ENCODE measurements at regions not wholly inside any gene's neighbourhood (a gene's known extent, or its start where the extent isn't known, plus 50 kb on each side); places are given as distances from the start of the nearest gene placed in this dataset.
"Not testable (repeated sequence)": the region's sequence is repeated elsewhere in the genome, so short reads cannot be mapped to it uniquely, and the experiment has no call there.

DNA sequence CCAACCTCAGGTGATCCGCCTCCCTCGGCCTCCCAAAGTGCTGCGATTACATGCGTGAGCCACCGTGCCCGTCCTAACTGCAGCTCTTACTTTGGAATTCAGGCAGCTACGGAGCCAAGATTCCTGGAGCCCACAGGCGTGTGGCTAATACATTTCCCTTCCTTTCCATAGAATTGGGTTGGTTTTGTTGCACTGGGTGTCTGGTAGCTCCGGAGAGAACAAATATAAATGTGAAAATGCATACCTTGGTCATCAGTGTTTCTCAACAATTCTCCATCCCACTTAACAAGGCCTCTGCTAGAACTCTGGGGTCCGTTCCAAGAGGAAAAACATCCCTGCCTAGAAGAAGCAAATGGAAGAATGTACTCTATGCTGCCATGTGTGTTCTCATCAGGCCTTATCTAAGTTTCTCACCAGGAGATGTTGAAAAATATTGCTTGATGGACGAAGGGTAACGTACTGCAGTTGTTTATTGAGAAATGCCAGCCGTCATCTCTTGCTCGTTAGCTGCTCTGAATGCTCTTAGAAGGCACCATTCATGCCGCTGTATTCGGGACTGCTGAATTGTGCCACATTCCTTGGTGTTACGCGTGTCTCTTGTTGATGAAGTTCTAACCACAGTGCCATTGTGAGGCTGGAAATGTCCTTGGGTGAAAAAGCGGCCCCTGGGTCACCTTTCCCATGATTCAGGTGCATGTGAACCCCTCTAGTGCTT, 50.5 kb upstream of the CD99 start:
- DNase-seq (ENCODE audit: low read depth in 2 of 2): no peak

DNA sequence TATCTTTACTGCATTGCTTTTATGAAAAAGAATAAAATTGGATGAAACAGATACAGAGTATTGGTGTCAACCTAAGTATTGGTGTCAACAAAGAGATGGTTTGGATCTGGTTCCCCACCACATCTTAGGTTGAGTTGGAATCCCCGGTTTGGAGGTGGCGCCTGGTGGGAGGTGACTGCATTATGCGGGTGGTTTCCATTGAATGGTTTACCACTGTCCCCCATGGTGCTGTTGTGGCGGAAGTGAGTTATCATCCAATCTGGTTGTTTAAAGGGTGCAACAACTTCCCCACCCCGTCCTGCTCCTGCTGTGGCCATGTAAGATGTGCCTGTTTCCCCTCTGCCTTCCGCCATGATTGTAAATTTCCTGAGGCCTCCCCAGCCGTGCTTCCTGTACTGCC, 52.8 kb upstream of the CD99 start:
- DNase-seq (ENCODE audit: low read depth in 2 of 2): no peak

DNA sequence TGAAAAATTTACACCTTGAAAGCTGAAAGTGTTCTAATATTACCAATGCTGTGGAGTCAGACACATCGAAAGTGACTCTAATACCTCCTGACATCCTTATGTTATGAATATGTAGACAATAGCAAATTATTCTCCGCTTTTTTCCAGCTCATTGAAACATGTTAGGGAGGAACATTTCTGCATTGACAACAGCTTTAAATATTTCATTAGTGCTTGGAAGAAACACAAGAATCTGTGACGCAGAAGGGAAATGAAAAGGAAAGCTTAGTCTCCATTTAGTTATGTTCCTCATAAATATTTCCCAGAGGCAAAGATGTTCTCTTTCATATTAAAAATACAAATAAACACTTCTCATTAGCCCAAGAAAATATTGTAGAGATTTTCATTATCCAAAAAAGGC, 55.8 kb upstream of the CD99 start:
- DNase-seq (ENCODE audit: low read depth in 2 of 2): no peak

DNA sequence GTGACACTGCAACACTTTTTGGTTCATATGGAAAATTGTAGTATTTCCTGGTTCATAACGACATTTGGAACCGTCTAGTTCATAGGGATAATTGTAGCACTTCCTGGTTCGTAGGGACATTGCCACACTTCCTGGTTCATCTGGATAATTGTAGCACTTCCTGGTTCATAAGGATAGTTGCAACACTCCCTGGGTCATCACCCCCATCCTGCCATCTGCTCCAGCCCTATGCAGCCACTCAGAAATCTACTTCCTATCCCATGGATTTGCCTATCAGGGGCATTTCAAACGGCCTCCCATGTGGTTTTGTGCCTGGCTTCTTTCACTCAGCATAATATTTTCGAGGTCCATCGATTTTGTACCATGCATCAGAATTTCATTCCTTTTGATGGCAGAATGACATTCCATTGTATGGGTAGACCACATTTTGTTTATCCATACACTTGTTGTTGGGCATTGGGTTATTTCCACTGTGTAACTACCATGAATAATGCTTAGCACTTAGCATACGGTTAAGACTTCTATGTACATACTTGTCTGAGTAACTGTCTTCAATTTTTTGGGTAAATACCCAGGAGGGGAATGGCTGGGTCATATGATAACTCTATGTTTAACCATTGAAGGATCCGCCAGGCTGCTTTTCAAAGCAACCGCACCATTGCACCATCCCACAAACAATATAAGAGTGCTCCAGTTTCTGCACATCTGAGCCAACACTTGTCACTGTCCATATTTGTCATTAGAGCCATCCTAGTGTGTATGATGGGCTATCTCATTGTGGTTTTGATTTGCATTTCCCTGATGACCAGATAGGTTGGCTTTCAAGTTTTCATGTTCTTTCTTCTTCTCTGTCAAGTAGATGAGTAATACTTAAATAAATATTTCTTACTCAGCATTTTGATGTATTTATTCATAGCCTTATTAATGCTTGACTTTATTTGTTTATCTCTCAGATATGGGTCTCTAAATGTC, 58.3 kb upstream of the CD99 start:
- DNase-seq (ENCODE audit: low read depth in 2 of 2): no peak

DNA sequence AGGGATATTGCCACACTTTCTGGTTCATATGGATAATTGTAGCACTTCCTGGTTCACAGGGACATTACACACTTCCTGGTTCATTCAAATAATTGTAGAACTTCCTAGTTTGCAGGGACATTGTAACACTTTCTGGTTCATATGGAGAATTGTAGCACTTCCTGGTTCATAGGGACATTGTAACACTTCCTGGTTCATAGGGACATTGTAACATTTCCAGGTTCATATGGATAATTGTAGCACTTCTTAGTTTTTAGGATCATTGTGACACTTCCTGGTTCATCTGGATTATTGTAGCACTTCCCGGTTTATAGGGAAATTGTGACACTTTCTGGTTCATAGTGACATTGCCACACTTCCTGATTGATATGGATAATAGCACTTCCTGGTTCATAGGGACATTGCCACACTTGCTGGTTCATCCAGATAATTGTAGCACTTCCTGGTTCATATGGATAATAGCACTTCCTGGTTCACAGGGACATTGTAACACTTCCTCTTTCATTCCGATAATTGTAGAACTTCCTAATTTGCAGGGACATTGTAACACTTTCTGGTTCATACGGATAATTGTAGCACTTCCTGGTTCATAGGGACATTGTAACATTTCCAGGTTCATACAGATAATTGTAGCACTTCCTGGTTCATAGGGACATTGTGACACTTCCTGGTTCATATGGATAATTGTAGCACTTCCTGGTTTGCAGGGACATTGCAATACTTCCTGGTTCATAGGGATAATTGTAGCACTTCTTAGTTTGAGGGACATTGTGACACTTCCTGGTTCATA, 59.2 kb upstream of the CD99 start:
- DNase-seq (ENCODE audit: low read depth in 2 of 2): no peak

DNA sequence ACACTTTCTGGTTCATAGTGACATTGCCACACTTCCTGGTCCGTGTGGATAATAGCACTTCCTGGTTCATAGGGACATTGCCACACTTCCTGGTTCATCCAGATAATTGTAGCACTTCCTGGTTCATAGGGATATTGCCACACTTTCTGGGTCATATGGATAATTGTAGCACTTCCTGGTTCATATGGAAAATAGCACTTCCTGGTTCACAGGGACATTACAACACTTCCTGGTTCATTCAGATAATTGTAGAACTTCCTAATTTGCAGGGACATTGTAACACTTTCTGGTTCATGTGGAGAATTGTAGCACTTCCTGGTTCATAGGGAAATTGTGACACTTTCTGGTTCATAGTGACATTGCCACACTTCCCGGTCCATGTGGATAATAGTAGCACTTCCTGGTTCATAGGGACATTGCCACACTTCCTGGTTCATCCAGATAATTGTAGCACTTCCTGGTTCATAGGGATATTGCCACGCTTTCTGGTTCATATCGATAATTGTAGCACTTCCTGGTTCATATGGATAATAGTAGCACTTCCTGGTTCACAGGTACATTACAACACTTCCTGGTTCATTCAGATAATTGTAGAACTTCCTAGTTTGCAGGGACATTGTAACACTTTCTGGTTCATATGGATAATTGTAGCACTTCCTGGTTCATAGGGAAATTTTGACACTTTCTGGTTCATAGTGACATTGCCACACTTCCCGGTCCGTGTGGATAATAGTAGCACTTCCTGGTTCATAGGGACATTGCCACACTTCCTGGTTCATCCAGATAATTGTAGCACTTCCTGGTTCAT, 60.0 kb upstream of the CD99 start:
- not testable (repeated sequence) for DNase-seq (ENCODE audit: low read depth in 2 of 2)

DNA sequence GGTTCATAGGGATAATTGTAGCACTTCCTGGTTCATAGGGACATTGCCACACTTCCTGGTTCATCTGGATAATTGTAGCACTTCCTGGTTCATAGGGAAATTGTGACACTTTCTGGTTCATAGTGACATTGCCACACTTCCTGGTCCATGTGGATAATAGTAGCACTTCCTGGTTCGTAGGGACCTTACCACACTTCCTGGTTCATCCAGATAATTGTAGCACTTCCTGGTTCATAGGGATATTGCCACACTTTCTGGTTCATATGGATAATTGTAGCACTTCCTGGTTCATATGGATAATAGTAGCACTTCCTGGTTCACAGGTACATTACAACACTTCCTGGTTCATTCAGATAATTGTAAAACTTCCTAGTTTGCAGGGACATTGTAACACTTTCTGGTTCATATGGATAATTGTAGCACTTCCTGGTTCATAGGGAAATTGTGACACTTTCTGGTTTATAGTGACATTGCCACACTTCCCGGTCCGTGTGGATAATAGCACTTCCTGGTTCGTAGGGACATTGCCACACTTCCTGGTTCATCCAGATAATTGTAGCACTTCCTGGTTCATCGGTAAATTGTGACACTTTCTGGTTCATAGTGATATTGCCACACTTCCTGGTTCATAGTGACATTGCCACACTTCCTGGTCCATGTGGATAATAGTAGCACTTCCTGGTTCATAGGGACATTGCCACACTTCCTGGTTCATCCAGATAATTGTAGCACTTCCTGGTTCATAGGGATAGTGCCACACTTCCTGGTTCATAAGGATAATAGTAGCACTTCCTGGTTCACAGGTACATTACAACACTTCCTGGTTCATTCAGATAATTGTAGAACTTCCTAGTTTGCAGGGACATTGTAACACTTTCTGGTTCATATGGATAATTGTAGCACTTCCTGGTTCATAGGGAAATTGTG, 60.8 kb upstream of the CD99 start:
- not testable (repeated sequence) for DNase-seq (ENCODE audit: low read depth in 2 of 2)

DNA sequence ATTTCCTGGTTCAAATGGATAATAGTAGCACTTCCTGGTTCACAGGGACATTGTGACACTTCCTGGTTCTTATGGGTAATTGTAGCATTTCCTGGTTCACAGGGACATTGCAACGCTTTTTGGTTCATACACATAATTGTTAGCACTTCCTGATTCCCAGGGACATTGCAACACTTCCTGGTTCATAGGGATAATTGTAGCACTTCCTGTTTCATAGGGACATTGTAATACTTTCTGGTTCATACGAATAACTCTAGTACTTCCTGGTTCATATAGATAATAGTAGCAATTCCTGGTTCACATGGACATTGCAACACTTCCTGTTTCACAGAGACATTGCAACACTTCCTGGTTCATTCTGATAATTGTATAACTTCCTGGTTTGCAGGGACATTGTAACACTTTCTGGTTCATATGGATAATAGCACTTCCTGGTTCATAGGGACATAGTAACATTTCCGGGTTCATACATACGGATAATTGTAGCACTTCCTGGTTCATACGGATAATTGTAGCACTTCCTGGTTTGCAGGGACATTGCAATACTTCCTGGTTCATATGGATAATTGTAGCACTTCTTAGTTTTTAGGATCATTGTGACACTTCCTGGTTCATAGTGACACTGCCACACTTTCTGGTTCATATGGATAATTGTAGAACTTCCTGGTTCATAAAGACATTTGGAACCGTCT, 61.6 kb upstream of the CD99 start:
- no peak for DNase-seq (ENCODE audit: low read depth in 2 of 2)

DNA sequence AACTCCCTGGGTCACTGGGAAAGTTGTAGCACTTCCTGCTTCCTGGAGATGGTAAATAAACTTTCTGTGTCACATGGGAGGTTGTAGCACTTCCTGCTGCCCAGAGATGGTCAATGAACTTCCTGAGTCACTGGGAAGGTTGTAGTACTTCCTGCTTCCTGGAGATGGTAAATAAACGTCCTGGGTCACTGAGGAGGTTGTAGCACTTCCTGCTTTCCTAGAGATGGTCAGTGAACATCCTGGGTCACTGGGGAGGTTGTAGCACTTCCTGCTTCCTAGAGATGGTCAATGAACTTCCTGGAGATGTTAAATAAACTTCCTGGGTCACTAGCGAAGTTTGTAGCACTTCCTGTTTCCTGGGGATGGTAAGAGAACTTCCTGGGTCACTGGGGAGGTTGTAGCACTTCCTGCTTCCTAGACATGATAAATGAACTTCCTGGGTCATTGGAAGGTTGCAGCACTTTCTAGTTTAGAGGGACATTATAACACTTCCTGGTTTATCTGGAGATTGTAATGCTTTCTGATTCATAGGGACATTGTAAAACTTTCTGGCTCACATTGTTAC, 62.3 kb upstream of the CD99 start:
- DNase-seq (ENCODE audit: low read depth in 2 of 2): no peak

DNA sequence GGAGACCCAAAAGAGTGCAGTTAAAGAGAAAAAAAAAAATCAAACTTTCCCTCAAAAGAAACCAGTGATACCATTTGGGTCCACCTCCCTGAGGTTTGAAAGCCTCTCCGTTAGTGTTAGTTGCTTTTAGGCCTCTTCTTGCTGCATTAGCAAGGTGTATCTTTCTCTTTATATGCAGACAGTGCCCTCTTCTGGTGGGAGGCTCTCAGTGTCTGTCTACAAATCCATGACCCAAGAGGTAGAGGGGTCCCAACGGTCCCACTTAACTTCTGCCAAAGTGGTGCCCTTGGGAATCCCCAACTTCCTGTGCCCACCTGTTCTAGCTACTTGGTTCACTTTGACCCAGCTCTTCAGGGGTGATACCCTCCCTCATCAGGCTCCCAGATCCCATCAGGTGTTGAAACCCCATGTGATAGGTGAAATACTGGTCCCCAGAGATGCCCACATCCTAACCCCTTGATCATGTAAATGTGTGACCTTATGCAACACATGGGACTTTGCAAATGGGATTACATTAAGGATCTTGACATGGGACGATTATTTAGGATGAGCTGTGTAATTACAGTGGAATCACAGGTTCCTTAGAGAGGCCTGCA, 63.7 kb upstream of the CD99 start:
- no peak for DNase-seq (ENCODE audit: low read depth in 2 of 2)

DNA sequence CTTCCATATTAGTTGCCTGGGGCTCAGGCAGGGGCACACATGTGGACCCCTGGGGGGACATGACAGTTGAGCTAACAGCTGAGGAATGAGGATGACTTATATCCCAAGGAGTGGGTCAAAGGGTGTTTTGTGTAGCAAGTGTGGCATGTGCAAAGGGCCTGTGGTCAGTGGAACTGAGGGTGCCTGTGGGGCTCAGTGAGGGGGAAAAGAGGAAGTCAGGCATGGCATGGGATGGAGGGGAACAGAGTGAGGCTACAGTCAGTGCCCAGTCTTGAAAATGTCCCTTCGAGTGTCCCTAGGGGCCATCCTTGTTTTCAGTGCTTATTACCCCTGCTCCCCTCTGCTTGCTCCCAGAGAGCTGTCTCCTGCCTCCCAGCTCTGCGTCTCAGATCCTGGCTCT, 64.3 kb upstream of the CD99 start:
- DNase-seq (ENCODE audit: low read depth in 2 of 2): no peak

DNA sequence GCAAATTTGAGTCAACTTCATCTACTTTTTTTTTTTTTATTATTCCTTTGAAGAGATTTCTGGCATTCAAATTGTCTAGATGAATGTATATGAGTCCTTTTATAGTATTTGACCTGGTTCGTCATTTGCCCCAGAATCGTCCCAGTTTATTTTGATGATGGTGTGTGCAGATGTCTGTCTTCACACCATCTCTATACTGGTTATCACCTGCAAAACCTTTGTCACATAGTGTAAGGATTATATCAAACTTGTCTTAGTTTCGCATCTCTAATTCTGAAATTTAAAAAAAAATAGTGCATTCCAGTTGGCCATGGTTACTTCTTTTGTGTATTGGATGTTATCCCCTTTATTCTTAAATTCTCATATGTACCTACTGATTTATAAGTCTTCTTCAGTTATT, 70.5 kb upstream of the CD99 start:
- no peak for DNase-seq (ENCODE audit: low read depth in 2 of 2)

DNA sequence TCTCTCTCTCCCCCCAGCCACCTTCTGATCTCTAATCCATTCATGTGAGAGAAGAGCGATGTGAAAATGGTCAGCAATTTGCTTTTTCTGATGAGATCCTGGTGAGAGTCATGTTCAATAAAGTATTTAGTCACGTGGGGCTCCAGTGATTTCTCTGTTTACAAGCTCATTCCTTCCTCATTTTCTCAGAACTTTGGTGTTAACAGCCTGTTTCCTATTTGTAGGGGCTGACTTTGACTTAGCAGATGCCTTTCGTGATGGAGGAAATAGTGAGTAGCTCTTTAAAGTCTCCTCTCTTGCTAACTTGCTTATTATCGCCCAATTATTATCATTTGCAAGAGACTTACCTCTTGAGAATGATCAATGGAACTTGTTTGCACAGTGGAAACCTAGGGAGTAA, 72.6 kb upstream of the CD99 start:
- no peak for DNase-seq (ENCODE audit: low read depth in 2 of 2)

DNA sequence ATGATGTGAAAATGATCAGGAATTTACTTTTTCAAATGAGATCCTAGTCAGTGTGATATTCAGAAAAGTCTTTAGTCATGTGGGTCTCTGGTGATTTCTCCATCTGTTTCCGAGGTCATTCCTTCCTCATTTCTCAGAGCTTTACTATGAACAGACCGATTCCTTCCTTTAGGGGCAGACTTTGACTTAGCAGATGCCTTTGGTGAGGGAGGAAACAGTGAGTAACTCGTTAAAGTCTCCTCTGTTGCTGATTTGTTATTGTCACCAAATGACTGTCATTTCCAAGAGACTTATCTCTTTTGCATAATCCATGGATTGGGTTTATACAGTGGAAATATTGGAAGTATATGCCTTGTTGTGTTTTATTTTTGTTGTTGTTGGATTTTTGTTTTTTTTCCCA, 76.2 kb upstream of the CD99 start:
- DNase-seq (ENCODE audit: low read depth in 2 of 2): no peak

DNA sequence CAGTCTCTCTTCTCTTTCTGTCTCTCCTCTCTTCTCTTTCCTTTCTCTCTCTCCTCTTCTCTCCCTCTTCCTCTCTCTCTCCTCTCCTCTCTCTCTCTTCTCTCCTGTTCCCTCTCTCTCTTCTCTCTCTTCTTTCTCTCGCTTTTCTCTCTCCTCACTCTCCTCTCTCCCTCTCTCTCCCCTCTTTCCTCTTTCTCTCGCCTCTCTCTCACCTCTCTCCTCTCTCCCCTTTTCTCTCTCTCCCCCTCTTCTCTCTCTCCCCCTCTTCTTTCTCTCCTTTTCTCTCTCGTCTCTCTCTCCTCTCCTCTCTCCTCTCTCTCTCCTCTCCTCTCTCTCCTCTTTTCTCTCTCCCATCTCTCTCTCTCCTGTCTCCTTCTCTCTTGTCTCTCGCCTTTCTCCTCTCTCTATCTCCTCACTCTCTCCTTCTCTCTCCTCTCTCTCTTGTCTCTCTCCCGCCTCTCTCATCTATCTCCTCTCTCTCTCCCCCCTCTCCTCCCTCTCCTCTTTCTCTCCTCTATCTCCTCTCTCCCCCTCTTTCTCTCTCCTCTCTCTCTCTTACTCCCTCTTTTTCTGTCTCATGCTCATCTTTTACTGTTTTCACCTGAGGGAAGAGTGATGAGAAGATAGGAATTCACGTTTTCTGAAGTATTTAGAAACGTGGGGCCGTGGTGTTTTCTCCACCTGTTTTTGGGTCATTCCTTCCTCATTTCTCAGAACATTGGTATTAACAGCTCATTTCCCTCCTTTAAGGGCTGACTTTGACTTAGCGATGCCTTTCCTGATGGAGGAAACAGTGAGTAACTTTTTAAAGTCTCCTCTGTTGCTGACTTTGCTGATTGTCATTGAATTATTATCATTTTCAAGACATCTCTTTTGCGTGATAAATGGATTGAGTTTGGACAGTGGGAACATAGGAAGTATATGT, 80.6 kb upstream of the CD99 start:
- DNase-seq (ENCODE audit: low read depth in 2 of 2): no peak

DNA sequence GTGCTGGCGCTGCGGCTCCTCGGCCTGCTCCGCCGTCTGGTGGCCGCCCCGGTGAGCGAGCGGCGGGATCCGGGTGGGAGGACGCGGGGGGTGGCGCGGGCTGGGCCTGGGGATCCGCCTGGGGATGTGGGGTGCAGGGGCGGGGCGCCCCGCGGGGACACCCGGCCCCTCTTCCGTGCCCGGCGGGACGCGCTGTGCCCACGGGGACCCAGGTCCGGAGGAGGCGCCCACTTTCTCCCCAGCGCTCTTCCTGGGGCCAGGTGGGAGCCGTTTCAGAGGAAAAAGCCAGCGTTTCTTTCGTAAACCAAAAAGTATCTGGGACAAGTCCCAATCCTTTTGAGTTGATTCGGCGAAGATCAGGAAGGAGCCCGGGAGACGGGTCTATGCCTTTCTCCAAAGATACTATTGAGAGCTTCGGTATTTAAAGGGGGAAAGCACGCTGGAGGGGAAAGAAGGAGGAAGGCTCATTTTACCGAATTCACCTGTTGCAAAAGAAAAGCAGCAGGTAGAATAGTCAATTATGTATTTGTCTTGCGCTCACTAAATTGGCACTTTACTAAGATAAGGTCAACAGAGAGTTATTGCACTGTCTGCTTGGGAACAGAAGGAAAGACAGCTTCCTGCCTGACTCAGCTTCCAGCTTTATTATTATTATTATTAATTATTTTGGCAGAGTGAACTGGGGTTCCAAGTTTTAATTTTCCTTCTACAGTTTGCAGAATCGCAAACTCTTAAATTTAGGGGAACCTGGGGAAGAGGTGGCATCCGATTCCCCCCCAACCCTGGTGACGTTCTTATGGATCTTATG, 81.5 kb upstream of the CD99 start:
- DNase-seq (ENCODE audit: low read depth in 2 of 2): no peak

All from stimulated activated CD4-positive, alpha-beta T cell treated with anti-CD3 and anti-CD28 coated beads, Interleukin-1b, Interleukin-23, amount 100 ng/mL, for 1 hour (primary cell).